IPS DF 4.7 (cell line): ENCODE measurements at regions not wholly inside any gene's neighbourhood (a gene's known extent, or its start where the extent isn't known, plus 50 kb on each side); places are given as distances from the start of the nearest gene placed in this dataset.

Experiments used
- DNase-seq: peaks from one replicate; pipeline ENCODE4 v3.0.0-alpha.2; 2013; ENCODE audit warnings: low spot score; ENCODE audit errors: extremely low read depth

- no peak for DNase-seq
Measured at GRCh38 chr13:85313761-85314503, 485.3 kb downstream of the SLITRK6 start.

DNA sequence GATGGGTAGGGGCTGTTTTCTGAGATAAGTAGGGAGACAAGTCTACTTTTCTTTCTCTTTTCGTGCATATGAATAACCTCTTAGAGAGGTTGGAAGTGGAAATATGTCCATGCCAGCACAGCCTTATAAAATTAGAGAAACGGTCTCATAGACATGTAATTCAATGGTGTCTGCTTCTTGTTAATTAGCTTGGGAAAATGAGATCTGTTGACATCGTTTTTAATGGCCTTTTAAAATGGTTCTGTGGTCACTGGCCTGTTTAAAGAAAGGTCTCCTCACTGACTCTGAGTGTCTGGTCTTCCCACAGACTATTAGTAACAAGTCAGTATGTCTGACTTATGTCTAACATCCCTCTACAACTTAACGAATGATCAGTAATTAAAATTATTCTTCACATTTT is 487.1 kb downstream of the SLITRK6 start:
- no peak for DNase-seq

DNA sequence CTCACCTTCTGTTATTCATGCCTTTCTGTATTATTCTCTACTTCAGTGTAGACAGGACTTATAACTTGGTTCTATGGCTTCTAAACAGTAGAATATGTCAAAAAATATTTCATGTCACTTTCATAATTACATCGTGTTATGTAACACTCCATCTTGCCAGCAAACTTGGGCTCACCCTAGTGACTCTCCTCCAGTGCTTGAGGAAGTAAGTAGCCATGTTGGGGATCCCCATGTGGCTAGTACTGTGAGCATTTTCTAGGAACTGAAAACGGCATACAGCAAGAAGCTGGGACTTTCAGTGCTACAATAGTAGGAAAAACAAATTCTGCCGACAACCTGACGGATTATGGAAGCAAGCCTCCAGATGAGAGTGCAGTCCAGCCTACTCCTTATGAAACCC is 495.6 kb downstream of the SLITRK6 start:
- no peak for DNase-seq

DNA sequence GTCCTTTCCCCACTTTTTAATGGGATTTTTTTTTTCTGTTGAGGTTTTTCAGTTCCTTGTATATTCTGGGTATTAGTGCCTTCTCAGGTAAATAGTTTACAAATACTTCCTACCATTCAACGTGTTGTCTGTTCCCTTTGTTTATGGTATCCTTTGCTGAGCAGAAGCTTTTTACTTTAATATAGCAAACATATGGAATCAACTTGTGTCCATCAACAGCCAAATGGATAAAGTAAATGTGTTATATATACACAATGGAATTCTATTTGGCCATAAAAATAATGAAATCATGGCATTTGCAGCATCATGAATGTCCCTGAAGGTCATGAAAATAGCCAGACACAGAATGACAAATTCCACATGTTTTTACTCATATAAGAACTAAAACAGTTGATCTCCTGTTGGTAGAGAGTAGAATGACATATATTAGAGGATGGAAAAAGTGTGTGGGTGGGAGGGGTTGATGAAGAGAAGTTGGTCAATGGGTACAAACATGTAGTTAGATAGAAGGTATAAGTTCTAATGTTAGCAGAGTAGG is 500.8 kb downstream of the SLITRK6 start:
- no peak for DNase-seq

DNA sequence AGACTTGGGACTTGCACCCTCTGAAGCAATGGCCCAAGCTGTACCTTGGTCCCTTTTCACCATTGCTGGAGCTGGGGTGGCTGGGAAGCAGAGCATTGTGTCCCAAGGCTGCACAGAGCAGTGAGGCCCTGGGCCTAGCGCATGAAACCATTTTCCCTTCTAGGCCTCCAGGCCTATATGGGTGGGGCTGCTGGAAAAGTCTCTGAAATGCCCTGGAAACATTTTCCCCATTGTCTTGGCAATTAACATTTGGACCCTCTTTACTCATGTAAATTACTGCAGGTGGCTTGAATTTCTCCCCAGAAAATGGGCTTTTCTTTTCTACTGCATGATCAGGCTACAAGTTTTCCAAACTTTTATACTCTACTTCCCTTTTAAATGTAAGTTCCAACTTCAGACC is 510.5 kb downstream of the SLITRK6 start:
- DNase-seq = no peak

DNA sequence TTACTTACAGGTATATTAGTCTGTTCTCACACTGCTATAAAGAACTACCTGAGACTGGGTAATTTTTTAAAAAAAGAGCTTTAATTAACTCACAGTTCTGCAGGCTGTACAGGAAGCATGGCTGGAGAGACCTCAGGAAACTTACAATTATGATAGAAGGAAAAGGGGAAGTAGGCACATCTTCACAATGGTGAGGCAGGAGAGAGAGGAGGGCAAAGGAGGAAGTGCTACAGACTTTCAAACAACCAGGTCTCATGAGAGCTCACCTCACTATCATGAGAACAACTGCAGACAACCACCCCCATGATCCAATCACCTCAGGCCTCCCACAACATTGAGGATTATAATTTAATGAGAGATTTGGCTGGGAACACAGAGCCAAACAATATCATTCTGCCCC is 511.7 kb downstream of the SLITRK6 start:
- DNase-seq = no peak

GRCh38 chr13:85286081-85286480 is 513.1 kb downstream of the SLITRK6 start:
- no peak for DNase-seq

DNA sequence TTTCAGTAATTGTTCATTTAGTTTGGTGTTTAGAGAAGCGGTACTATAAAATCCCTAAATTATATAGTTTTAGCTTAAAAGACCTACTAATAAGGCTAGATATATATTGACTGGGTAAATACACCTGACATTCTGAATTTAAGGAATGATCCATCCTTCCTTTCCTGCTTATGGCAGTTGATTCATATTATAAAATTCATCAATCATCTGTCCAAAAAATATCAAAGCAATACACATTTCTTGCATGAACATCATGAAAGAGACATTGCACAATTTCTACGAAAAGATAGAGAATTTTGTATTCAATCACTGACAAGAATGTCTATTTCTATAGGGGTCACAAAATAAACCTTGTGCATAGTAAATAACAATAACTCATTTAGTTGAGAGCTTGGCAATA is 514.9 kb downstream of the SLITRK6 start:
- no peak for DNase-seq

GRCh38 chr13:85283408-85283807 is 515.8 kb downstream of the SLITRK6 start:
- no peak for DNase-seq

GRCh38 chr13:85282876-85283275 is 516.3 kb downstream of the SLITRK6 start:
- no peak for DNase-seq

DNA sequence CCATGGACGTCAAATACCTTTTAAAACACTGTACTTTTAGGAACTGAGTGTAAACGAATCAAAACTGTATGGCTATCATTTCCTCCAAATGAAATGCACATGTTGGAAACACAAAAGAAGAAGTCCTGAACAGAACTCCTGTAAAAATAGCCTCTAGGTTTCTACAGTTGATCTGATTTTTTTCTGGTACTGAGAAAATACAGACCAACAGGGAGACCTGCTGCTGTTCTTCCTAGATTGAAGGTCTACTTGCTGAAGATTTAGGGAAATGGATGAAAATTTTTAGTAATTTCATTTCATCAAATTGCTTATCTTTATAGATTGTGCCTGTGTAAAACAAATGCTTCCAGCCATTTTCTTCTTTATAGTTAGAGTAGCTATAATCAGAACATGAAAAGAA is 520.4 kb downstream of the SLITRK6 start:
- no peak for DNase-seq

GRCh38 chr13:85277748-85278147 is 521.5 kb downstream of the SLITRK6 start:
- no peak for DNase-seq

- no peak for DNase-seq
Measured at GRCh38 chr13:85266771-85267170, 532.4 kb downstream of the SLITRK6 start.

- DNase-seq = no peak
Measured at GRCh38 chr13:85266331-85266730, 532.9 kb downstream of the SLITRK6 start.

DNA sequence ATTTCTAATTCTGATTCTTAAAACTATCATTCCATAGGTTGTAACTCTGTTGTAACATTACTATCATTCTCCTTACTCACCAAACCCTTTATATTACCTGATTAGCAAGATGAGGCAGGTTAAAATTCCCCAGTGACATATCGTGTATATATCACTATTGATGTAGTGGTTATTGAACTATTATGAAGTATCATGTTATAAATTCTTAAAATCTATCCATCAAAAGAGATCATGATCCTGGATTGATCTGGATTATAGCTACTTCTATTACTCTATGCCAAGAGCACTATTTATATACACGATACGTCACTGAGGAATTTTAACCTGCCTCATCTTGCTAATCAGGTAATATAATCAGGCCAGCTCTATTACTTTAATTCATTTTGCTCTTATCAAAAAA is 533.9 kb downstream of the SLITRK6 start:
- no peak for DNase-seq

DNA sequence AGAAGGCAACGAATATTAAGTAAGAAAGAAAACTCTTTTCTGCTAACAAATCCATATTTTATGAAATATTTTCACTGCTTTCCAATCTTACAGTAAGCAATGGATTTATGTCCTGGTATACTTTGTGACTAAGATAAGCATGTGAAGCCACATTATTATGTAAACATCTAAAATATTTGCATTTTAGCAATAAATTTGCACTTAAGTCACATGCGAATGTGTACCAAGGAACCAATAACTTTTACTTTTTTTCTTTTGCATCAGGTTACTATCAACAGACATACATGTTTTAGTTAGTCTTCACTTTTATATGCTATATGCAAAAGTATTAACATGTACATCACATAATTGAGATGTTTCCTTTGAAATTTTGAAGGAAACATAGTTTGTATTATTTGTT is 536.7 kb downstream of the SLITRK6 start:
- DNase-seq = no peak

- DNase-seq = no peak
Measured at GRCh38 chr13:85261757-85262346, 537.4 kb downstream of the SLITRK6 start.

DNA sequence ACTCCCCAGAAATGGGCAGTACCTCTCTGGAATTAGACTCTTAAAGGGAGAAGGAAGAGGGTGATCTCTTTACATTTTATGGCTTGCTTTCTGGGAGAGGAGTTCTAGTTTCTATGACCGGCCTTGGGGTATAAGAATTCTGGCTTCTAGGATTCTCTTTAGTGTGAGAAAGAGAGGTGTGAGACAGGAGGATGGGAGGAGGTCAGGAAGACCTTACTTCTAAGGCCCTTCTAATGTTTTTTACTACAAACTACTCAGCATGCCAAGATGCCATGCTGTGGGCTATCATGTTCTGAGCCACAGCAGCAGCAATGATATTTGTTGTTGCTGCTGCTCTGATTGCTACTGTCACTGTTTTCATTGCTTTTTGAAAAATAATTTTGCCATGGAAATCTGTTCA is 538.3 kb downstream of the SLITRK6 start:
- DNase-seq = no peak

GRCh38 chr13:85255978-85256377 is 543.2 kb downstream of the SLITRK6 start:
- DNase-seq = no peak

DNA sequence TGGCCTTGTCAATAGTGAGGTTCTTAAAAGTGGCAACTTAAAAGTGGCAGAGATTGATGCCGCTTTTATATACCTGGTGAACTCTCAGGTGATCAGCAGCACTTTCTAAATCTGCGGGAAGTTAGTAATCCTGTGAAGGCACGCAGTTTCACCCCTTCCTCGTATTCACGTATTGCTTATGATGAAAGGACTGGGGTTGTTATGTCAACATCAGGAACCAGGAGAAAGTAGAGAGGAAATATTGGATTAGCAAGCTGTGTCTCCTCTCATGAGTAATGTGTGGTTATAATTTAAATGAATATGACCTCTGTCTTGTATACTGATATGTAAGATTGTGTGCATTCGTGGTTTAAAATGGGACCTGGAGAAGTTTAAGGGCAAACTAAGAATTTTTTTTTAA is 544.6 kb downstream of the SLITRK6 start:
- no peak for DNase-seq

DNA sequence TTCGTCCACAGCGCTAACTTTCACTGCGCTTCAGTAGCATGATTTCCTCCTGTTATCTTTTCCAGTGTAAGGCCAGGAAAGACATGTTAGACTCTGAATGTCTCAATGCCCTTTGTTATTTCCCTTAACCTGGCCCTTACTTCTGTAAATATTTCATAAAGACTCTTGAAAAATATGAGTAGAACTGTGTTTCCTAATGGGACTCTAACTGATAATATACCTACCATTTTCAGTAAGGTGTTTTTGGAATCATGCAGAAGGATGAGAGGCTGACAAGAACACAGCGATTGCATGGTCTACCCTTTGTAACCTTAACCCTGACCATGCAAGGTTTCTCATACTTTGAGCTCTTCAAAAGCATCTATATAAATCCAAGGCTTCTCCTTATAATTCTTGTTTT is 550.1 kb downstream of the SLITRK6 start:
- no peak for DNase-seq

DNA sequence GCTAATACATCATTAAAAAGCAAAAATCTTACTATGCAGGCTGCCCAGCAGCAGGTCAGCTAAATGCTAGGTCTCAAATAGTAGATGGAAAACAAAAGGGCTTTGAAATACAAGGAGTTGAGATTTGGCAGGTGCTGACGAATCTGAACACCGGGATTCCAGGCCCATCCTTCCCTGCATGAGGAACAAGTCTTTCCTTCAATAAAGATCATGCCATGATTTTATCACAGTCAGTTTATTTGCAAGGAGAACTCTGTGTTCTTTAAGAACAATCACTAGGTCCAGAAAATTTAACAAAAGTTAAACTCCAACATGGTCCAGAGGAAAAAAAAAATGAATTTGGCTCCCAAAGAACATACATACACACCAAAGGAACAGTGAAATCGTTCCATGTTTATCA is 551.4 kb downstream of the SLITRK6 start:
- DNase-seq = no peak

DNA sequence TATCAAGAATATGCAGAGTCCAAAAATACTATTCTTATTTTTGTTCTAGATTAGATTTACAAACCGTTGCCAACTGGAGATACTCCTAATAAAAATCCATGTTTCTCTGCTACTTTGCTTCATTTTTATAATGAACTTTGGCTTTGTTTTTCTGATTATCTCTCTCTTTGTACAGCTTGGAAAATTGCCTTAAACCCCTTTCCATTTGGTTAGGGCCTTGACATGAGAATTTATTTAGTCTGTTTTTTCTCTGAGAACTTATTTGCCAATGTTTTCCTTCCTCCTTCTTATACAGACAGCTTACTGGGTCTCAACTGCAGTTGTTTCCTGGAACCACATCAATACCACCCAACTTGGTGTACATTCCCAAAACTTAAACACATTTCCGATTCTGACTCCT is 555.4 kb downstream of the SLITRK6 start:
- no peak for DNase-seq
